ENCODE measurements at regions not wholly inside any gene's neighbourhood (a gene's known extent, or its start where the extent isn't known, plus 50 kb on each side); places are given as distances from the start of the nearest gene placed in this dataset.
"Not testable (repeated sequence)": the region's sequence is repeated elsewhere in the genome, so short reads cannot be mapped to it uniquely, and the experiment has no call there.

- Histone ChIP-seq H3K36me3 (ENCODE audit: insufficient read depth, low read length) (no peaks in the 10 kb centered on the region), H3K9ac (ENCODE audit: low read depth, low read length) (no peak overlapping the region), H3K27me3 (ENCODE audit: insufficient read depth, low read length) (no peaks in the 10 kb centered on the region), H3K9me3 (ENCODE audit: insufficient read depth, low read depth, low read length) (no peaks in the 10 kb centered on the region), H3K4me1 (ENCODE audit: insufficient read depth, low read length) (0 out of 2 replicates have a peak, but pooled peaks cover 3% of the 10 kb centered on the region), H3K27ac (ENCODE audit: low read depth, low read length) (no peak overlapping the region), H3K4me3 (ENCODE audit: low read length) (no peak overlapping the region)
- 95% methylated on average over 18 of the region's 18 CpGs for WGBS
Measured at GRCh38 chr6:167400482-167401138, 75.7 kb downstream of the TTLL2 start.

- no peaks in the 10 kb centered on the region for H3K27me3 ChIP-seq (ENCODE audit: insufficient read depth, low read length)
- 84% methylated on average over 20 of the region's 20 CpGs for WGBS
Measured at GRCh38 chr6:167401525-167402194, 76.8 kb downstream of the TTLL2 start.

GRCh38 chr6:167402195-167402686, 77.4 kb downstream of the TTLL2 start:
- Histone ChIP-seq H3K9ac (ENCODE audit: low read depth, low read length) (no peak overlapping the region), H3K4me3 (ENCODE audit: low read length) (no peak overlapping the region), H3K9me3 (ENCODE audit: insufficient read depth, low read depth, low read length) (no peaks in the 10 kb centered on the region), H3K36me3 (ENCODE audit: insufficient read depth, low read length) (no peaks in the 10 kb centered on the region), H3K27ac (ENCODE audit: low read depth, low read length) (no peak overlapping the region), H3K4me1 (ENCODE audit: insufficient read depth, low read length) (0 out of 2 replicates have a peak, but pooled peaks cover 3% of the 10 kb centered on the region), H3K27me3 (ENCODE audit: insufficient read depth, low read length) (no peaks in the 10 kb centered on the region)
- WGBS: 93% methylated on average over 13 of the region's 16 CpGs

More at GRCh38 chr6:167401525-167402194, 76.8 kb downstream of the TTLL2 start:
- Histone ChIP-seq H3K4me1 (ENCODE audit: insufficient read depth, low read length) (0 out of 2 replicates have a peak, but pooled peaks cover 3% of the 10 kb centered on the region), H3K9me3 (ENCODE audit: insufficient read depth, low read depth, low read length) (no peaks in the 10 kb centered on the region), H3K27ac (ENCODE audit: low read depth, low read length) (no peak overlapping the region), H3K9ac (ENCODE audit: low read depth, low read length) (no peak overlapping the region), H3K36me3 (ENCODE audit: insufficient read depth, low read length) (no peaks in the 10 kb centered on the region), H3K4me3 (ENCODE audit: low read length) (no peak overlapping the region)

GRCh38 chr6:167403427-167403826, 78.5 kb downstream of the TTLL2 start:
- no peak overlapping the region for H3K9ac ChIP-seq (ENCODE audit: low read depth, low read length)
- H3K27me3 ChIP-seq (ENCODE audit: insufficient read depth, low read length): no peaks in the 10 kb centered on the region
- no peaks in the 10 kb centered on the region for H3K36me3 ChIP-seq (ENCODE audit: insufficient read depth, low read length)
- WGBS: 77% methylated on average over 4 of the region's 4 CpGs
- H3K4me3 ChIP-seq (ENCODE audit: low read length): no peak overlapping the region
- no peak overlapping the region for H3K27ac ChIP-seq (ENCODE audit: low read depth, low read length)
- H3K9me3 ChIP-seq (ENCODE audit: insufficient read depth, low read depth, low read length): no peaks in the 10 kb centered on the region
- 0 out of 2 replicates have a peak, but pooled peaks cover 3% of the 10 kb centered on the region for H3K4me1 ChIP-seq (ENCODE audit: insufficient read depth, low read length)

- no peak overlapping the region for H3K9ac ChIP-seq (ENCODE audit: low read depth, low read length)
- H3K4me3 ChIP-seq (ENCODE audit: low read length): no peak overlapping the region
- no peaks in the 10 kb centered on the region for H3K27me3 ChIP-seq (ENCODE audit: insufficient read depth, low read length)
- no peaks in the 10 kb centered on the region for H3K9me3 ChIP-seq (ENCODE audit: insufficient read depth, low read depth, low read length)
- H3K27ac ChIP-seq (ENCODE audit: low read depth, low read length): no peak overlapping the region
- H3K36me3 ChIP-seq (ENCODE audit: insufficient read depth, low read length): no peaks in the 10 kb centered on the region
- 90% methylated on average over 17 of the region's 17 CpGs for WGBS
- 0 out of 2 replicates have a peak, but pooled peaks cover 3% of the 10 kb centered on the region for H3K4me1 ChIP-seq (ENCODE audit: insufficient read depth, low read length)
Measured at GRCh38 chr6:167404385-167405049, 79.6 kb downstream of the TTLL2 start.

- H3K9ac ChIP-seq (ENCODE audit: low read depth, low read length): no peak overlapping the region
- H3K27me3 ChIP-seq (ENCODE audit: insufficient read depth, low read length): no peaks in the 10 kb centered on the region
- H3K36me3 ChIP-seq (ENCODE audit: insufficient read depth, low read length): no peaks in the 10 kb centered on the region
- no peak overlapping the region for H3K27ac ChIP-seq (ENCODE audit: low read depth, low read length)
- no peaks in the 10 kb centered on the region for H3K9me3 ChIP-seq (ENCODE audit: insufficient read depth, low read depth, low read length)
- H3K4me3 ChIP-seq (ENCODE audit: low read length): no peak overlapping the region
- whole genome bisulfite sequencing: 94% methylated on average over 14 of the region's 14 CpGs
- 0 out of 2 replicates have a peak, but pooled peaks cover 3% of the 10 kb centered on the region for H3K4me1 ChIP-seq (ENCODE audit: insufficient read depth, low read length)
Measured at GRCh38 chr6:167405778-167406532, 81.1 kb downstream of the TTLL2 start.

GRCh38 chr6:167406533-167407238, 81.8 kb downstream of the TTLL2 start:
- WGBS: 84% methylated on average over 16 of the region's 16 CpGs
- not testable (repeated sequence) for H3K4me1 ChIP-seq (ENCODE audit: insufficient read depth, low read length); H3K27ac ChIP-seq (ENCODE audit: low read depth, low read length); H3K4me3 ChIP-seq (ENCODE audit: low read length); H3K36me3 ChIP-seq (ENCODE audit: insufficient read depth, low read length); H3K9me3 ChIP-seq (ENCODE audit: insufficient read depth, low read depth, low read length); H3K9ac ChIP-seq (ENCODE audit: low read depth, low read length); H3K27me3 ChIP-seq (ENCODE audit: insufficient read depth, low read length)

GRCh38 chr6:167407239-167408064, 82.6 kb downstream of the TTLL2 start:
- Histone ChIP-seq H3K27ac (ENCODE audit: low read depth, low read length) (no peak overlapping the region), H3K4me1 (ENCODE audit: insufficient read depth, low read length) (no peaks in the 10 kb centered on the region), H3K9ac (ENCODE audit: low read depth, low read length) (no peak overlapping the region), H3K27me3 (ENCODE audit: insufficient read depth, low read length) (no peaks in the 10 kb centered on the region), H3K9me3 (ENCODE audit: insufficient read depth, low read depth, low read length) (no peaks in the 10 kb centered on the region), H3K36me3 (ENCODE audit: insufficient read depth, low read length) (no peaks in the 10 kb centered on the region), H3K4me3 (ENCODE audit: low read length) (no peak overlapping the region)
- 85% methylated on average over 14 of the region's 19 CpGs for WGBS

GRCh38 chr6:167408235-167408869, 83.5 kb downstream of the TTLL2 start:
- H3K9ac ChIP-seq (ENCODE audit: low read depth, low read length): no peak overlapping the region
- H3K36me3 ChIP-seq (ENCODE audit: insufficient read depth, low read length): no peaks in the 10 kb centered on the region
- no peaks in the 10 kb centered on the region for H3K27me3 ChIP-seq (ENCODE audit: insufficient read depth, low read length)
- WGBS: 82% methylated on average over 21 of the region's 21 CpGs
- no peak overlapping the region for H3K27ac ChIP-seq (ENCODE audit: low read depth, low read length)
- H3K9me3 ChIP-seq (ENCODE audit: insufficient read depth, low read depth, low read length): no peaks in the 10 kb centered on the region
- H3K4me1 ChIP-seq (ENCODE audit: insufficient read depth, low read length): no peaks in the 10 kb centered on the region
- no peak overlapping the region for H3K4me3 ChIP-seq (ENCODE audit: low read length)
